Urothelium cell line (cell line): ENCODE measurements at regions not wholly inside any gene's neighbourhood (a gene's known extent, or its start where the extent isn't known, plus 50 kb on each side); places are given as distances from the start of the nearest gene placed in this dataset.
"Not testable (repeated sequence)": the region's sequence is repeated elsewhere in the genome, so short reads cannot be mapped to it uniquely, and the experiment has no call there.

ENCODE experiments used
- DNase-seq: peaks from one replicate; pipeline ENCODE4 v3.0.0; 2011; ENCODE audit warnings: low spot score, mixed read lengths
- FAIRE-seq: peaks from 2 replicates; lab custom pipeline; 2011; peaks lifted over from hg19 to GRCh38; lab: Jason Lieb, UNC

GRCh38 chr12:92062539-92063493 lies 82.8 kb downstream of the BTG1 start:
- no peak for FAIRE-seq
- DNase-seq: no peak

- no peak for DNase-seq
- FAIRE-seq: no peak
These were observed 84.6 kb downstream of the BTG1 start for GRCh38 chr12:92061061-92061460.

- FAIRE-seq: no peak
- DNase-seq: no peak
These were observed 85.7 kb downstream of the BTG1 start for GRCh38 chr12:92059960-92060359.

- FAIRE-seq (no peak), DNase-seq (no peak)
These were observed 87.0 kb downstream of the BTG1 start for GRCh38 chr12:92058664-92059063.

- FAIRE-seq, DNase-seq: not testable (repeated sequence)
These were observed 88.9 kb downstream of the BTG1 start for GRCh38 chr12:92056756-92057155.

- FAIRE-seq (no peak), DNase-seq (no peak)
These were observed 89.4 kb downstream of the BTG1 start for GRCh38 chr12:92056290-92056689.

- FAIRE-seq (no peak), DNase-seq (no peak)
These were observed 89.8 kb downstream of the BTG1 start for GRCh38 chr12:92055877-92056276.

GRCh38 chr12:92051441-92051840 lies 94.2 kb downstream of the BTG1 start:
- no peak for FAIRE-seq
- no peak for DNase-seq

- FAIRE-seq: no peak
These were observed 96.2 kb downstream of the BTG1 start for GRCh38 chr12:92049403-92049802.

GRCh38 chr12:92047393-92047826 lies 98.2 kb downstream of the BTG1 start:
- no peak for FAIRE-seq

More at GRCh38 chr12:92049403-92049802, 96.2 kb downstream of the BTG1 start:
- DNase-seq: no peak

GRCh38 chr12:92046557-92047392 lies 98.9 kb downstream of the BTG1 start:
- no peak for FAIRE-seq
- no peak for DNase-seq

More at GRCh38 chr12:92047393-92047826, 98.2 kb downstream of the BTG1 start:
- no peak for DNase-seq

- FAIRE-seq (no peak), DNase-seq (no peak)
These were observed 99.8 kb downstream of the BTG1 start for GRCh38 chr12:92045852-92046251.

GRCh38 chr12:92044435-92044834 lies 101.2 kb downstream of the BTG1 start:
- no peak for FAIRE-seq
- DNase-seq: no peak

GRCh38 chr12:92042791-92043531 lies 102.7 kb downstream of the BTG1 start:
- FAIRE-seq (no peak), DNase-seq (no peak)

GRCh38 chr12:92041742-92042141 lies 103.9 kb downstream of the BTG1 start:
- DNase-seq (no peak), FAIRE-seq (no peak)

- FAIRE-seq (no peak), DNase-seq (no peak)
These were observed 106.6 kb downstream of the BTG1 start for GRCh38 chr12:92039046-92039445.

- DNase-seq (no peak), FAIRE-seq (no peak)
These were observed 107.2 kb downstream of the BTG1 start for GRCh38 chr12:92038476-92038875.

GRCh38 chr12:92036771-92037453 lies 108.7 kb downstream of the BTG1 start:
- FAIRE-seq: no peak
- no peak for DNase-seq

GRCh38 chr12:92036061-92036620 lies 109.5 kb downstream of the BTG1 start:
- FAIRE-seq: no peak

GRCh38 chr12:92035477-92035876 lies 110.2 kb downstream of the BTG1 start:
- FAIRE-seq: no peak

More at GRCh38 chr12:92036061-92036620, 109.5 kb downstream of the BTG1 start:
- DNase-seq: no peak

More at GRCh38 chr12:92035477-92035876, 110.2 kb downstream of the BTG1 start:
- no peak for DNase-seq
